Esophagus muscularis mucosa (tissue), 3 donors: ENCODE measurements at regions not wholly inside any gene's neighbourhood (a gene's known extent, or its start where the extent isn't known, plus 50 kb on each side); places are given as distances from the start of the nearest gene placed in this dataset.

Source experiments
- POLR2A ChIP-seq: fragments of 450-650 bp; IDR thresholded peaks from one replicate; pipeline ENCODE4 v1.6.1; 2017; ENCODE audit warnings: antibody characterized with exemption, moderate library complexity, mild to moderate bottlenecking, low read depth
- POLR2AphosphoS5 ChIP-seq, 2 donors: sonication (generic); formaldehyde crosslinking; IDR thresholded peaks; one replicate each; pipeline ENCODE4 v1.6.1; 2017; ENCODE audit warnings: antibody characterized with exemption in 2 of 2
- TF ChIP-seq, protein P1 (sequence below), 3 experiments: fragments of 200-600 bp in 2 of 3; fragments of 450-650 bp in 1 of 3; sonication (generic) in 2 of 3; IDR thresholded peaks; one replicate each; pipeline ENCODE4 v1.5.1; 2017 to 2019; ENCODE audit warnings: antibody characterized with exemption in 3 of 3, mild to moderate bottlenecking in 2 of 3, moderate library complexity in 1 of 3

DNA sequence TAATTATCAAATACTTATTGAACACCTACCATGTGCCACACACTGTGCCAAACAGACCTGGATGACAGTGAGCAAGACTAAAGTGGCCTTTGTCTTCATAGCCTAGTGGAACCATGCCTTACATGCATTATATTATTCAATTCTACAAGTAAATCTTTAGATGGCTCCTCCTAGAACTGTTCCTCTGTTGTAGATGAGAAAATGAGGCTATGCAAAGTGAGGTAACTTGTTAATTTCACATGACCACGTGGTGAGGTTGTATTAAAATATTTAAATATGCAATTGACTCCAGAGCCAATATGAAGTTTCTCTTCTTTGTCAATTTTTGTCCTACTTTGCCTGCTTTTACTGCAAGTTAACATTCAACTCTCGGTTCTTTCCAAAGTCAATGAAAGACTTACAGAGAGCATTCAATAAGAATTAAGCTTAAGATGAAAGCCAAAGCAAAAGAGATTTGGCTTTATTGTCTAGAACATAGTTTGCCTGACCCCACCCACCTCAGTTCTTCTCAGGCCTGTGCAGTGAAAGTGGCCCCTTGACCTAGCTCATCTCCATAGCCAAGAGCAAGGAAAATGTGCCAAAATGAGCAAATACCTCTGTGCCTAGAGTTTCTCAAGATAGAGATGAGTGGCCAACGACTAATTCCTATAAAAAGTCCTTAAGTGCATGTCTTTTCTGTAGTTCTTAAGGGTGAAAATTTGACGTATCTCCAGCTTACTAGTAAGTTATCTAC is 263.2 kb upstream of the NFIA start:
- TF ChIP-seq, protein P1, sequence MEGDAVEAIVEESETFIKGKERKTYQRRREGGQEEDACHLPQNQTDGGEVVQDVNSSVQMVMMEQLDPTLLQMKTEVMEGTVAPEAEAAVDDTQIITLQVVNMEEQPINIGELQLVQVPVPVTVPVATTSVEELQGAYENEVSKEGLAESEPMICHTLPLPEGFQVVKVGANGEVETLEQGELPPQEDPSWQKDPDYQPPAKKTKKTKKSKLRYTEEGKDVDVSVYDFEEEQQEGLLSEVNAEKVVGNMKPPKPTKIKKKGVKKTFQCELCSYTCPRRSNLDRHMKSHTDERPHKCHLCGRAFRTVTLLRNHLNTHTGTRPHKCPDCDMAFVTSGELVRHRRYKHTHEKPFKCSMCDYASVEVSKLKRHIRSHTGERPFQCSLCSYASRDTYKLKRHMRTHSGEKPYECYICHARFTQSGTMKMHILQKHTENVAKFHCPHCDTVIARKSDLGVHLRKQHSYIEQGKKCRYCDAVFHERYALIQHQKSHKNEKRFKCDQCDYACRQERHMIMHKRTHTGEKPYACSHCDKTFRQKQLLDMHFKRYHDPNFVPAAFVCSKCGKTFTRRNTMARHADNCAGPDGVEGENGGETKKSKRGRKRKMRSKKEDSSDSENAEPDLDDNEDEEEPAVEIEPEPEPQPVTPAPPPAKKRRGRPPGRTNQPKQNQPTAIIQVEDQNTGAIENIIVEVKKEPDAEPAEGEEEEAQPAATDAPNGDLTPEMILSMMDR (IDR thresholded peaks at IDR 0.05) = no peak
- TF ChIP-seq POLR2A (no peak), POLR2AphosphoS5 (IDR thresholded peaks at IDR 0.05) (no peak)
